GM19035 (cell line): ENCODE measurements at regions not wholly inside any gene's neighbourhood (a gene's known extent, or its start where the extent isn't known, plus 50 kb on each side); places are given as distances from the start of the nearest gene placed in this dataset.
"Not testable (repeated sequence)": the region's sequence is repeated elsewhere in the genome, so short reads cannot be mapped to it uniquely, and the experiment has no call there.

Source experiments
- ATAC-seq: cut with Tn5 transposase; IDR thresholded peaks from one replicate; pipeline ENCODE4 v1.9.1; 2021; ENCODE audit not compliant: unreplicated experiment

DNA sequence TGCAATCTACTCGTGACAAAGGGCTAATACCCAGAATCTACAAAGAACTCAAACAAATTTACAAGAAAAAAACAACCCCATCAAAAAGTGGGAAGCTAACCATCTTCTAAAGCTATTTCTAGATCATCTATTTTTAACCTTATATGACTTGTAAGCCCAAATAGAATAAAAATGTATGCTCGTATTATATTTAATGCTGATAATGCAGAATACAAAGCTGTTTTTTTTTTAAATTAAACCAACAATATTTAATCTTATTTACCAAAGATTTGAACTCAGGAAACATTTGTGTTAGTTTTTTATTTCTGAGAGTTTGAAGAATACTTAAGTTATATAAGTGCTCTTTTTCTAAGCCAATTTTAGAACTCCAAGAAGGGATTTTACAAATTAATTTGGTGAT, 652.1 kb downstream of the LRRC70 start:
- ATAC-seq = no peak

DNA sequence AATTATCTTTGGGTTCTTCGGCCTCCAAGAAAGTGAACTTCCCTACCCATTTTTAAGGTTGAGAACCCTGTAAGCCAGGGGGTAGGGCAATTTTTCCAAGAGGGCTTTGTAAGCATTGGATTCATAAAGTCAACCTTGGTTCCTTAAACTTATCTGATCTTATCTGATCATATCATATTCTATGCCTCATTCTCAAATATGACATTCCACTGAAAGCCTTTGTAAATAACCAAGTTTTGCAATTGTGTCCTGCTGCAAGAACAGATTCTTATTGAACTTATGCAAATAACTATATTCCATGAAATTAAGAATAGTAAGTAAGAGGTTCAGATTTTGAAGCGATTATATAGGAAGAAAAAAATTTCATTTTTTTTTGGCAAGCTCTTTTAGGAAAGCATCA, 649.5 kb downstream of the LRRC70 start:
- ATAC-seq = no peak

DNA sequence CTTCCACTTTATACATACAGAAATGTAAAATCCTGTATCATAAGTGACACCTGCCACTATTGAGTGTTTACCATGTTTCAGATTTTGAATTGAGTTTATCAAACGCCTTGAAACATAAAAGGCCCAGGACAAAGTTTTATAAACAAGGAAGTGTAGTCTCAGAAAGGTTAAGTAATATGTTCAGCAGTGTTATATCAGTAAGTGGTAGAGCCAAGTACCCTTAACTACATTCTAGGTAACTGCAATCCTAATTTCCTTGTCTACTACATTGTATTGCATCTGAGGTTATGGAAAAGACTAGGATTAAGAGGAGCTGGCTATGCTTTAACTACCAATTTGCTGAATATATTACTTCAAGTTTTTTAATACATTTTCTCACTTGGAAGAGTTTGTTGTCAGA, 641.6 kb downstream of the LRRC70 start:
- ATAC-seq = no peak

DNA sequence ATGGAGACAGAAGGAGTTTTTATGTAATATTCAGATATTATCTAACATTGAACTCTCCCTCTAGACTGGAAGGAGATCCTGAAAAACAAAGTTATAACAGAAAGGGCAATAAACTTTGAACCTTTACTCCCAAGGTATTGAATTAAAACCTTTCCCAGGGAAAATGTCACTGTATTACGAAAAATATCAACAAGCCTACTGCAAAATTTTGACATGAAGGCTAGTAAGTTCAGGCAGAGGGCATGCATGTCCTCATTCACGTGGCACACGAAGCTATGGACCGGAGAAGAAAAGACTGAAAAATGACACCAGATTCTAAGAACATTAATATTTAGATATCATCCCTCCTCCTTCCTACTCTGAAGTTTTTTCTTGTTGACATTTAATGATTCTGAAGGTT, 638.8 kb downstream of the LRRC70 start:
- no peak for ATAC-seq

DNA sequence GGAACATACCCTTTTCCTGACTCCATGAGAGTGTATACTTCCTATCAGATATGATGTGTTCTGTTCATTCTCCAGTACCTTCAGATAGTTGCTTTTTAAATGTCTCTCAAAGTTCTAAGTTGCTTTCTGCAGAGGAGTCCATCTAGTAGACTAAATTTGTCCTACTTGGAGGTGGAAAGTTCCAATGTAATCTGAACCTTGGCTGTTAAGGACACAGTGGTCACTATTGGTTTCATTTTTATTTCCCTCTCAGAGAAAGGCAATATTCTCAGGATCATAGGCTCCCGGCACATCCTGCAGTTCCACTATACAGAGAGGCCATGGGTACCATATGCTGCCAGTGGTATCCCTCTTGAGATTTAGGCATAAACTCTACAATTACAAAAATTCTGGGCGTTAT, 634.6 kb downstream of the LRRC70 start:
- no peak for ATAC-seq

DNA sequence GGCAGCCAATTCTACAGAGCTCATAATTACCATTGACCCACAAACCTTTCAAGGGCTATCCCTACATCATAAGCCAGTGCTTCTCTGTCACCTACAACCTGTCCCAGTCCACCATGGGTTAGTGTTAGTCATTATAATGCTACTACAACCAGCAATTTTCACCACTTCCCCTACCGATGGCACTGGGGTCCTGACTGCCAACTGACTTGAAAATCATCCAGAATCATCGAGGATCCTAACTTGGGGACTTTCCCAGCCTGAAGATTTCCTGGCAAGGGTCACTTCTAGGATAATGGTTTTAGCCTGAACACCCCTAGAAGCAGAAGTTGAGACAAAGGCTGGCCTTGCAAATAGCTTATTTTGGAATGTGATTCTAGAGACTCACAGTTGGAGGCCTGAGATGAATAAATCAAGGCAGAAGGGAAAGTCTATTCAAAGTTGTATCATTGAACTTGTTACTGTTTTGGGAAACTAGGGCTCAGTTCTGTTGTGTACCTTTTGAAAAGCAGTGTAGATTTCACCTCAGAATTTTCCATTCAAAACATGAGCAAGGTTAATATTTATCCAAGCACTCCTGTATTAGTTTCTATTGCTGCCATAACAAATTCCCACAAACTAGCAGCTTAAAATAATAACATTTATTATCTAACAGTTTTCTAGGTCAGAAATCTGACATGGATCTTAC, 633.0 kb downstream of the LRRC70 start:
- no peak for ATAC-seq

DNA sequence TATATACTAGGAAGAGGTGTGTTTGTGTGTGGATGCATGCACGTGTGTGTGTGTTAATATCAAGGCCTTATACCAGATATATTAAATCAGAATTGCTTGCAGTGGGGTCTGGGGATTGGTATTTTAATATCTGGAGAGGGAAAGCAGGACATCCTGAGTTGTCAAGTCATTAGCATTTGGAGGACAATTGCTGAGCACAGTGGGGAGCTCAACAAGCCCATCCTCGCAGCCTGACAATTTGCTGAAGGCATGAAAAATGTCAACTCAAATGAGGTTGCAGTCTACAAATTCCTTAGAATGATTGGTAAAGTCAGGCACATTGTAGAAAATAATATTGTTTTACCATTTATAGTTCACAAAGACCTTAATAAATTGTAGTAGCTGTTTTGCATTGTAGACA, 627.4 kb downstream of the LRRC70 start:
- no peak for ATAC-seq

DNA sequence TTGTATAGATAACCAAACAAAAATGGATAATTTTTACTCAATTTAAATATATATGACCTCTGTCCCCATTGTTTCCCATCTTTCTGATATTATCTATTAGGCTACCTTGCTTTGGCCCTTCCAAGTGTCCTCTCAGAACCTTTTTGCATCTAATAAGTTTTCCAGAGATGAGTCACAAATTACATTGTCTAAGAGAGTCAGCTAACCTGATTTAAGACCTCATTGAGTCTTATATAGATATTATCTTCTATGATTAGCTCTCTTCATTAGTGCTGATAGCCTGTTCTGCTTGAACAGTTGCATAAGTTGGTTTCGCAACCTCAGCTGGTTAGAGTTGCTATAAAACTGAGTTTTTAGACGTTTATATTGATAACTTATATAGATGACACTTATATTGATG, 623.1 kb downstream of the LRRC70 start:
- ATAC-seq = no peak

DNA sequence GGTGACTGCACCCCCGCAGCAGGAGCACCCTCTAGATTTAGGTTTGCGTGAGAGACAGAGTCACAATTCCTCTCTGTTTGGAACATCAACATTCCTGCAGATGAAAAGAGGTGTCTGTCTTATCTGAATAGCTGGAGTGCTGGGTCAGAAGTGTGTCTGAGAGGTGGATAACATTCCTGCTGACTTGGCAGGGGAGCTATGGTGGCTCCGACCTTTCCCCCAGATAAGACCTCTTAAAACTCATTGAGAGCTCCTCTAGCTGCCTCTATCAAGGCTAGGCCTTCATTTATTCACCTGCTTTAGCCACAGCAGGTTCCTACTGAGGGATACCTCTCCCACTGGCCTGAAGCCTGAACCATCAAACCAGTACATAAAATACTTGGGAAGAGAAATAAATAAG, 615.5 kb downstream of the LRRC70 start:
- no peak for ATAC-seq

DNA sequence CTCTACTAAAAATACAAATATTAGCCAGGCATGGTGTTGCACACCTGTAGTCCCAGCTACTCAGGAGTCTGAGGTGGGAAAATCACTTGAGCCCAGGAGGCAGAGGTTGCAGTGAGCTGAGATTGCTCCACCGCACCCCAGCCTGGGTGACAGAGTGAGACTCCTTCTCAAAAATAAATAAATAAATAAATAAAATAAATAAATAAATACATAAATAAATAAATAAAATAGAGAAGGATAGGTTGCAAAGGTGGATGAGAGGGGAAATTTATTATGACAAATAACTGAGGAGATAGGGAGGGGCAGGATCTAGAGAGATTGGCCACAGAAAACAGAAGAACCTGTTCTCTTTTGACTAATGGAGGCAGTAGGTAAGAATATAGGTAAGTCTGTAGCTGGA, 601.6 kb downstream of the LRRC70 start:
- ATAC-seq = not testable (repeated sequence)

DNA sequence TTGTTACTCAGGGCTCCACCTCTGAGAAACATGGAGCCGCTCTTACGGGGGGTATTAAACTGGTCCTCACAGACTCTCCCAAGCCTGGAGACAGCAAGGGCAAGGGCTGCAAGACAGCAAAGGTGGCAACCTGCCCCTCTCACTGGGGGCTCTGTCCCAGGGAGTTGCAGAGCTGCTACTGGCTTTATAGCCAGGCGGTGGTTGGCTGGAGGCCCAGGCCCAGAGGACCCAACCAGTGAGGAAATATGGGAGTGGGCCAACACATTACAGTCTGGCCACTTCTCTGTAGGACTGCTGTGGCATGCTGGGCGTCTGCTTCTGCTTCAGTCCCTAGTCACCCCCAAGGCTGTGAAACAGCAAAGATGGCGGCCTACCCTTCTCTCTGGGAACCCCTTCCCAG, 597.2 kb downstream of the LRRC70 start:
- no peak for ATAC-seq

DNA sequence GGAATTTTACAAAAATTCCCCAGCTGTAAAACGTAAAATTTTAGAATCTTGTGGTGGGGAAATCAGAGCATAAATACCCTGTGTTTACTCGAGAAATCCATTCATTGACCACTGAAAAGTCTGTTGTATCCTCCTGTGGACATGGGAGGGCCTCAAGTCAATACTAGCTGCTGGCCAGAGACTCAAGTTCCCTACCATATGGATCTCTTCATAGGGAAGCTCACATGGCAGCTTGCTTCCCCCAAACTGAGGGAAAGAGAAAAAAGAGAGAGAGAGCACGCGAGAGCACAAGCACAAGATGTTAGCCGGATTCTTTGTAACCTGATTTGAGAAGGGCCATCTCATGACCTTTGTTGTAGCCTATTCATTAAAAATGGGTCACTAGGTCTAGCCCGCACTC, 591.9 kb downstream of the LRRC70 start:
- ATAC-seq = no peak

DNA sequence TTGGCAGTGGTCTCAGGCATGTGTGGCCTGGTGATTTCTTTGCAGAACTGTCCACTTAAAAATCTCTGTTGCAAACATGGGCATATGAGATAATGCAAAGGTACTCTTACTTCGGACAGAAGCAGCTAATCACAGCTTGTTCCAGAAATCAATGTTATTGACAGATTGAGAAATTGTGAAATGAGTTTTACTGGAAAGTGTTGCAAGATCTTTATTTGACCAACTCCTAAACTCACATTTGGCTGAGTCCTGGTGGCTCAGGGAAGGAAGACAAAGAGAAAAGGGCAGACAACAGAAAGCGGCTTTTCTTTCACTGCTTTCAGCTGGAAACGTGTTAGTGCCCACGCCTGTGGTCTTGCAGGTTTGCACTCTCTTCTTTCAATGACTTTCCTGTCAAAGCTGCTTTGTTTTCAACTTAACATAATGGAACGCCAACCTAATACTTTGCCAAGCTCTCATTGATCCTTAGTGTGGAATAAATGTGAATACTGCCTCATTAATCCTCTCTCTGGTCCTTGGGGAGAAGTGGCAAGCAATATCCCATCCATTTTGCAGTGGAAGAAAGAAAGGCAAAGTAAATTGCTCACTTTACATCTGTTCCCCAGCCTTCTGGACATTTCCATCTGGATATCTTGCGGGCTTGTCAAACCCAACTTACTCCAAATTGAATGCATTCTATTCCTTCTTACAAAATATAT, 586.4 kb downstream of the LRRC70 start:
- no peak for ATAC-seq

DNA sequence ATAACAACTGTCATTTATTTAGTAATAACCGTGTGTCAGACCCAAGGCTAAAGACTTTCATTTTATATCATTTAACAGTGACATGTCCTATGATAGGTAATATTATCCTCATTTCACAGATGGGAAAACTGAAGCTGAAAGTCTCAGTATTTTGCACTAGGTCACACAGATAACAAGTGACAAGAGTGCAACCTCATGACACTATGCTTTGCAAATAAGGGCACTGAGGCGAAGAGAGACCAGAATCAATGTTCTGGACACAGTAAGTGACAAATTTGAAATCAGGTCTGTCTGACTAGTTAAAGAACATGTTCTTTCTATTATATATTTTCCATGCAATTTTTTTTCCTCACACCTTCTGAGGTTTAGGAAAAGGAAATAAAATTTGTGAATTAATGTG, 585.7 kb downstream of the LRRC70 start:
- no peak for ATAC-seq

DNA sequence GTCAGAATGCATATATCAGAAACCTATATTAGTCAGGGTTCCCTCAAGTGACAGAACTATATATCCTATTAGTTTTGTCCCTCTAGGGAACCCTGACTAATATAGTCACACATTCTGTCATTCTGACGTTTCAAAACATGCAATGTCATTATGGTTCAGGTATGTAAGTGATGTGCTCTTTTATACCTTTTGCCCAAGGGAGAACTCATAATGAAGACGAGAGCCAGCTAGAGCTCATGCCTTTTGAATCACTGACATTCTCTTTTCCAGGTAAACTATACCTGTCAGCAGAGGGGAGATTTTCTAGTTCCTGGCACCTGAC, 576.7 kb downstream of the LRRC70 start:
- ATAC-seq = no peak

DNA sequence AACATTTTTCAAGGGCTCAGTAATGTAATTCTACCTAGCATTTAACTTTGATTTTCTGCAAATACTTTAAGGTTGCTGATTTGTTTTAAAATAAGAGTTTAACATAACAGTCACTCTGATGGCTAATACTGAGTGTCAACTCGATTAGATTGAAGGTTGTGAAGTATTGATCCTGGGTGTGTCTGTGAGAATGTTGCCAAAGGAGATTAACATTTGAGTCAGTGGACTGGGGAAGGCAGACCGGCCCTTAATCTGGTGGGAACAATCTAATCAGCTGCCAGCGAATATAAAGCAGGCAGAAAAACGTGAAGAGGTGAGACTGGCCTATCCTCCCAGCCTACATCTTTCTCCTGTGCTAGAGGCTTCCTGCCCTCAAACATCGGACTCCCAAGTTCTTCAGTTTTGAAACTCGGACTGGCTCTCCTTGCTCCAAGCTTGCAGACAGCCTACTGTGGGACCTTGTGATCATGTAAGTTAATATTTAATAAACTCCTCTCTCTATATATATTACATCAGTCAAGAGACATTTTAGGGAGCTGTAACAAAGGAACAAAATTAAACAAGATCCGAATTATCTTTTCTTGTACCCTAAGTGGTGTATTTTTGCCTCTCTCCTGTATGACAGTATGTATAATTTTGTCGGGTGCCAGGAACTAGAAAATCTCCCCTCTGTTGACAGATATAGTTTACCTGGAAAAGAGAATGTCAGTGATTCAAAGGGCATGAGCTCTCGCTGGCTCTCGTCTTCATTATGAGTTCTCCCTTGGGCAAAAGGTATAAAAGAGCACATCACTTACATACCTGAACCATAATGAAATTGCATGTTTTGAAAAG, 576.1 kb downstream of the LRRC70 start:
- ATAC-seq = no peak

DNA sequence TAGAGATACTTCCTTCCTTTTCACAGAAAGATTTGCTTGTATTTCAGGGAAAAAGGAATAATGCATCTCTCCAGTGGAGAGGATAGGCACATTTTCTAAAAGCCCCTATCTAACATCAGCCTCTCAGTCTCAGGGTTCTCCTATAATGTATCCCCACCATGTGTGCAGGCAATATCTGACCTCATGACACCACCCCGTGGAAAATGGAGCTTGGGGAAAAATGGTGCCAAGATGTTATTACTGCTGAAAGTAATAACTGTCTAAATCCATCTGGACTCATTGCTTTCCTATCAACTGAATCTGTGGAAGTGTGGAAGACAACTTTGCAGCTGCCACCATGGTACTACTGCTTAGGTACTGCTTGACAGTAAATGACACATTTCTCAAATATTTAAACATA, 574.3 kb downstream of the LRRC70 start:
- ATAC-seq = no peak

DNA sequence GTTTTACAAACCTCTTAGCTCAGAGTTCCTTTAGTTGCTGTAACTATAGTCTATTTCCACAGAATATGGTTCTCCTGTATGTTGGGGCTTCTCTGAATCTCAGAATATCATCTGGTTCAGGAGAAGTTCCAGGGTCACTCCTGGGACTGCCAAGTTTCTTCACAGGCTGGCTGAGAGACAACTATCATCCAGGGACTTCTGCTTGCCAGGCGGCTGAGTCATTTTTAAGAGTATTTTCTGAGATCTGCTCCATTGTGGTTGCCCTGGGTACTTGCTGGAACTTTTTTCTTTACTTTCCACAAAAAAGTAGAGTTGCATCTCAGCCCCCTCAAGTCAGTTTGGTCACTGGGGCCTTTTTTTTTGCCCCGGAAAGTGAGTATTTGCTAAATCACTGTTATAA, 566.5 kb downstream of the LRRC70 start:
- no peak for ATAC-seq

DNA sequence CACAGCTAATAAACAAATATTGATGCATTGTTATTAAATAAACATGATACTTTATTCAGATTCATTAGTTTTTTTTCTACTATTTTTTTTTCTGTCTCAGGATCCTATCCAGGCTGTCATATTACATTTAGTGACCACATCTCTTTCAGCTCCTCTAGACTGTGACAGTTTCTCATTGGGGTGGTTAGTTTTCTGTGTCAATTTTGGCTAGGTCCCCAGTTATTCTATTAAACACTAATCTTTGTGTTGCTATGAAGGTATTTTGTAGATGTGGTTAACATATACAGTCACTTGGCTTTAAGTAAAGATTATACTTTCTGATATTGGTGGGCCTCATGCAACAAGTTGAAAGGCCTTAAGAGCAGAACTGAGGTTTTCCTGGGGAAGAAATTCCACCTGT, 563.0 kb downstream of the LRRC70 start:
- no peak for ATAC-seq

DNA sequence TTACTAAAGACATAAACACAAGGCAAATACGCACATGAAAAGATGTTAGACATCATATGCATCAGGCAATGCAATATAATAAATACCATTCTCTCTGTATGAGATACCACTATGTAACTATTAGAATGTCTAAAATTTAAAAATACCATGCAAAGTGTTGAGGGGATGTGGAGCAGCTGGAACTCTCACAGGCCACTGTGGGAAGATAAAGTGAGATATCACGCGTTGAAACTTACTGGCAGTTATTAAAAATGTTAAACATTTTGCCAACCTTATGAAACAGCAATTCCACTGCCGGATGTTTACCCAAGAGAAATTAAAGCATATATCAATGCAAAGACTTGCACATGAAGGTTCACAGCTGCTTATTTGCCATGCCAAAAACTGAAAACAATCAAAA, 556.7 kb downstream of the LRRC70 start:
- ATAC-seq = no peak

DNA sequence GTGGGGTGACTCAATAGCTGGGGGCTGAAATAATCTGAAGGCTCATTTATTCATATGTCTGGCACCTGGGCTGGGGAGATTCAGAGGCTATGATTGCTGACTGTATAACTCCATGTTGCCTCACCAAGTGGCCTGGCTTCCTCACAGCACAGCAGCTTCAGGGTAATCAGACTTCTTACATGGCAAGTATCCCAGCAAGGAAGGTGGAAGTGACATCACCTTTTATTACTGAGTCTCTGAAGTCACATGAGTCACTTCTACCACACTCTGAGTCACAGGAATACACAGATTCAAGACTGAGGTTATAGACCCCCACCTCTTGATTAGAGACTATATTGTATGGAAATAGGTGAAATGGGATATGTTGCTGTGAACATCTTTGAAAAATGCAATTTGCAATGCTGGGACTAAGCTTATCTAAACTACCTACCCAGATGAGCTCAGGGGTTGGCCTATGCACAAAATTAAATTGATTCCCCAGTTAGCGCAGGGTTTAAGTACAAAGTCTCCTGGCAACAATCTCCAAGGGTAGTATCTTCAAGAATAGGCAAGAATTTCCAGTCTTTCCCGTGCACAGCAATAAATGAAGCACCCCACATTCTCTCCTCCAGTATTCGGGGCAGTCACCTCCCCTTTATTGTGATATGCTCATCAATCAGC, 553.1 kb downstream of the LRRC70 start:
- ATAC-seq = no peak

DNA sequence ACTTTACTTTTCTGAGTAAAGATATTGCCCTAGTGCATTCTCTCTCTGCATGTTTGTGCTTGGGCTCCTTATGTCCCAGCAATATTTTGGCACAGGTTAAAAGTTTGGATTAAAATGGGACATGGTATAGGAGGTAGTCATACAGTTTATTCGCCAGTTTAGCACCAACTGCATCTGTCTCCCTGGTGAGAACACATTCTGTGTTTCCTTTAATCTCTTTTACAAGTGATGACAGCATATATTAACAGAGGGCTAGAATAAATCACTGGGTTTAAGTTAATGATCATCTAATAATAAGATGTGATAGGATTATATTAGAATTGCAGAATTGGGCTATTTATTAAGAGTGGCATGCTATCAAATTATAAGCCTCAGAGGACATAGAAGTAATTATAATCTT, 550.1 kb downstream of the LRRC70 start:
- ATAC-seq = no peak
